ENCODE measurements at regions not wholly inside any gene's neighbourhood (a gene's known extent, or its start where the extent isn't known, plus 50 kb on each side); places are given as distances from the start of the nearest gene placed in this dataset.

GRCh38 chr10:43945908-43946307 lies 297.2 kb upstream of the ZNF32 start:
- no peak for TF ChIP-seq CTCF (IDR thresholded peaks at IDR 0.05)
- Histone ChIP-seq H3K27ac (no peak overlapping the region), H3K4me3 (no peak overlapping the region), H3K27me3 (no peaks in the 10 kb centered on the region), H3K4me1 (no peaks in the 10 kb centered on the region), H3K9me3 (no peaks in the 10 kb centered on the region), H3K36me3 (no peaks in the 10 kb centered on the region)
- no peak for DNase-seq
- intact Hi-C loops (cut with DNase I) = no loop called here
- no peak for ATAC-seq

- no peak for TF ChIP-seq CTCF (IDR thresholded peaks at IDR 0.05)
- DNase-seq = no peak
- intact Hi-C loops (cut with DNase I) = no loop called here
Observed at GRCh38 chr10:43945094-43945730, 296.5 kb upstream of the ZNF32 start.

GRCh38 chr10:43944381-43945093 lies 295.9 kb upstream of the ZNF32 start:
- DNase-seq (no peak), ATAC-seq (no peak)
- Histone ChIP-seq H3K9me3 (no peaks in the 10 kb centered on the region), H3K4me3 (no peak overlapping the region), H3K36me3 (no peaks in the 10 kb centered on the region), H3K27ac (no peak overlapping the region), H3K4me1 (no peaks in the 10 kb centered on the region), H3K27me3 (no peaks in the 10 kb centered on the region)
- TF ChIP-seq CTCF (IDR thresholded peaks at IDR 0.05) = no peak
- intact Hi-C loops (cut with DNase I) = no loop called here

More at GRCh38 chr10:43945094-43945730, 296.5 kb upstream of the ZNF32 start:
- Histone ChIP-seq H3K4me1 (no peaks in the 10 kb centered on the region), H3K4me3 (no peak overlapping the region), H3K27me3 (no peaks in the 10 kb centered on the region), H3K27ac (no peak overlapping the region), H3K9me3 (no peaks in the 10 kb centered on the region), H3K36me3 (no peaks in the 10 kb centered on the region)
- ATAC-seq = no peak

GRCh38 chr10:43943818-43944360 lies 295.2 kb upstream of the ZNF32 start:
- Histone ChIP-seq H3K4me3 (no peak overlapping the region), H3K9me3 (no peaks in the 10 kb centered on the region), H3K36me3 (no peaks in the 10 kb centered on the region), H3K27me3 (no peaks in the 10 kb centered on the region), H3K27ac (no peak overlapping the region), H3K4me1 (no peaks in the 10 kb centered on the region)
- no peak for TF ChIP-seq CTCF (IDR thresholded peaks at IDR 0.05)
- DNase-seq (no peak), ATAC-seq (no peak)
- intact Hi-C loops (cut with DNase I) = no loop called here

- intact Hi-C loops (cut with DNase I) = no loop called here
- ATAC-seq = no peak
Observed at GRCh38 chr10:43943119-43943817, 294.6 kb upstream of the ZNF32 start.

More at GRCh38 chr10:43943119-43943817, 294.6 kb upstream of the ZNF32 start:
- Histone ChIP-seq H3K27me3 (no peaks in the 10 kb centered on the region), H3K4me3 (no peak overlapping the region), H3K9me3 (no peaks in the 10 kb centered on the region), H3K4me1 (no peaks in the 10 kb centered on the region), H3K27ac (no peak overlapping the region), H3K36me3 (no peaks in the 10 kb centered on the region)
- no peak for DNase-seq
- no peak for TF ChIP-seq CTCF (IDR thresholded peaks at IDR 0.05)
